ENCODE measurements at regions not wholly inside any gene's neighbourhood (a gene's known extent, or its start where the extent isn't known, plus 50 kb on each side); places are given as distances from the start of the nearest gene placed in this dataset.

DNA sequence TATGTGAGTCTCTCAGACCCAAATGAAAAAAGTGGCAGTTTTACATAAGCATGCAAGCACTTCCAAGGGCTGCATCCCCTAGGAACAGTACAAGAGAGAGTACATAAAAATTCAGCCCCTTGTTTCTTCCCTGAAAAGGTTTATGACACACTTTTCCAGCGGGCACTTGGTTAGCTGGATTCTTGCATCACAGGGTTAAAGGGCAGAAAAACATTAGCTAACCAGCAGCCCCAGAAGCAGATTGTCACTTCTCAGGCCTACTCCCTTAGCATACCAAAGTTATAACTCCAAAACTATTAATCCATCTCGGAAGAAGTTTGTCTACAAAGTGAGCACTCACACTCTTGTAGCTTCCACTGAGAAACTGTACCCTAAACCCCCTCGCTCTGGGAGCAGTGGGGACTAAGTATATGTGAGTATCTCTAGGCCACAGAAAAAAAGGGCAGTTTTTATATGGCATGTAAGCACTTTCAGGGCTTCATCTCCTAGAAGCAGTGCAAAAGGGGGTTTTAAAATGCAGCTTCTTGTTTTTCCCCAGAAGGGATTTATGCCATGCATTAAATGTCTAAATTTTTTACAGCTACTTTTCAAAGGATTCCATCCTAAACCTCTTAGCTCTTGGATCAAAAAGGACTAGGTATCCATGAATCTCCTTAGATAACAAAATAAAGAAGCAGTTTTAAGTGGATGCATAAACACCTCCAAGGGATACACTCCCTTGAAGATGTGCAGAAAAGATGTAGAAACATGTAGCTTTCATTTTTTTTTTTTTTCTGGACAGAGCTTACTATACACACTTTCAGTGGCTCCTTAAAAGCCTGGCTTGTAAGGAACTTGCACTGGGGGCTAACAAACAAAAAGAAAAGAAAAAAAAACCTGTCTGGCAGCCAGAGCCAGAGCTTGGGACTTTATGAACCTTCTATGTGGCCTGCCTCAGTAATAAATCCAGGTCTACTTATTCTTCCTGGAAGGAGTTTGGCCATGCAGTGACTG lies 956.7 kb downstream of the CCSER2 start:
- DNase-seq (ENCODE audit: low read depth), result no peak
- H3K4me3 ChIP-seq (ENCODE audit: low read depth, low read length), result no peak overlapping the region
- TF ChIP-seq MYC (IDR thresholded peaks at IDR 0.05; ENCODE audit: low read depth, low read length) (no peak), POLR2A (IDR thresholded peaks at IDR 0.05; ENCODE audit: extremely low read depth, insufficient read length) (no peak)
- TF ChIP-seq, protein P1, sequence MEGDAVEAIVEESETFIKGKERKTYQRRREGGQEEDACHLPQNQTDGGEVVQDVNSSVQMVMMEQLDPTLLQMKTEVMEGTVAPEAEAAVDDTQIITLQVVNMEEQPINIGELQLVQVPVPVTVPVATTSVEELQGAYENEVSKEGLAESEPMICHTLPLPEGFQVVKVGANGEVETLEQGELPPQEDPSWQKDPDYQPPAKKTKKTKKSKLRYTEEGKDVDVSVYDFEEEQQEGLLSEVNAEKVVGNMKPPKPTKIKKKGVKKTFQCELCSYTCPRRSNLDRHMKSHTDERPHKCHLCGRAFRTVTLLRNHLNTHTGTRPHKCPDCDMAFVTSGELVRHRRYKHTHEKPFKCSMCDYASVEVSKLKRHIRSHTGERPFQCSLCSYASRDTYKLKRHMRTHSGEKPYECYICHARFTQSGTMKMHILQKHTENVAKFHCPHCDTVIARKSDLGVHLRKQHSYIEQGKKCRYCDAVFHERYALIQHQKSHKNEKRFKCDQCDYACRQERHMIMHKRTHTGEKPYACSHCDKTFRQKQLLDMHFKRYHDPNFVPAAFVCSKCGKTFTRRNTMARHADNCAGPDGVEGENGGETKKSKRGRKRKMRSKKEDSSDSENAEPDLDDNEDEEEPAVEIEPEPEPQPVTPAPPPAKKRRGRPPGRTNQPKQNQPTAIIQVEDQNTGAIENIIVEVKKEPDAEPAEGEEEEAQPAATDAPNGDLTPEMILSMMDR (IDR thresholded peaks at IDR 0.05; ENCODE audit: low read depth, low read length), result no peak
- TF ChIP-seq, protein P2, sequence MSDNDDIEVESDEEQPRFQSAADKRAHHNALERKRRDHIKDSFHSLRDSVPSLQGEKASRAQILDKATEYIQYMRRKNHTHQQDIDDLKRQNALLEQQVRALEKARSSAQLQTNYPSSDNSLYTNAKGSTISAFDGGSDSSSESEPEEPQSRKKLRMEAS (IDR thresholded peaks at IDR 0.05; ENCODE audit: low read depth, low read length), result no peak

DNA sequence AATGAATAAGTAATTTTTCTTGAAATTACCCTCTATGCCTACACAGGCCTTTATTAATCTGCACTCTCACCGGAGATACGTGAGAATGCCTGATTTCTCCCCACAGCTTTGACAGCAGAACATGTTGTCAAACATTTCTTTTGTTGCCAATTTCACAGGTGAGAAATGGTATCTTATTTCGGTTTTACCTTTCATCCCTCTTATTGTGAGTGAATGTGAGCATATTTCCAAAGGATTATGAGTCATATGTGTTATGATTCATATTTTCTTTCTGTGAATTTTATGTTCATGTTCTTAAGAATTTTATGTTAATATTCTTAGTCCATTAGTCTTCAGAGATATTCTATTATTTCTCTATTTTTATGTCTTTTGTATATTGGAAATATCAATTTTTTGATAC lies 965.1 kb downstream of the CCSER2 start:
- DNase-seq (ENCODE audit: low read depth), result no peak
- TF ChIP-seq, protein P1 (IDR thresholded peaks at IDR 0.05; ENCODE audit: low read depth, low read length), result no peak
- H3K4me3 ChIP-seq (ENCODE audit: low read depth, low read length), result no peak overlapping the region

DNA sequence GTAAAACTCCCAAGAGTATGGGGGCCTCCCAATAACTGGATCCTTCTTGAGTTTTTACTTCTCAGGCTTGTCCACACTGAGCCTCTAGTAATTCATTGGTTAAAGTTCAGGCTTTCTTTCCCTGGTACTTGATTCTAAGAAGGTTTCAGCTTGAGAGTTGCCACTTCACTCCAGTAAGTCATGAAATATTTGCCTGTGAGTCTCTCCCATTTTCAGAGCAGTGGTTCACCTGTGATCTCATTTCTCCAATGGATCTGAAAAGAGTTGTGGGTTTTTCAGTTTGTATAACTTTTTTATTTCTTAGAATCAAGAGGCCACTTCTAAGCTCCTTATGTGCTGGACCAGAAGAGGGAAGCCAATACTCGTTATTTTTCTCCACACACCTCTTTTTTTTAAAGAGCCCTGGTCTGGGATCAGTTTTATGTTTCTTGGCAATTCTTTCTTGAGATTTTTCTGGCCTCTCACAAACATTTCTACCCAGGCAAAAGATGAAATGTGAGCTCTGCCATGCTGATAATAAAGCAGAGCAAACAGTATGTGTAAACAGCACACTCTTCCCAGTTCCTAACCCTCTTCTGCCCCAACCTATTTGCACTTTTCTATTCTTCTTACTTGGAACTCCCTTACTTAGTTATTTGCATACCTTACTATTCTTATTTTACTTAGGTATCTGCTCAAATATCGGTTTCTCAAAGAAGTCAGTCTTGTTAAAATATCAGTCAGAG lies 983.4 kb downstream of the CCSER2 start:
- no peak for TF ChIP-seq POLR2A (IDR thresholded peaks at IDR 0.05; ENCODE audit: extremely low read depth, insufficient read length)
- TF ChIP-seq MYC (IDR thresholded peaks at IDR 0.05; ENCODE audit: low read depth, low read length), result no peak
- TF ChIP-seq, protein P1 (IDR thresholded peaks at IDR 0.05; ENCODE audit: low read depth, low read length), result no peak
- TF ChIP-seq, protein P2 (IDR thresholded peaks at IDR 0.05; ENCODE audit: low read depth, low read length), result no peak
- DNase-seq (ENCODE audit: low read depth), result no peak
- H3K4me3 ChIP-seq (ENCODE audit: low read depth, low read length), result no peak overlapping the region

DNA sequence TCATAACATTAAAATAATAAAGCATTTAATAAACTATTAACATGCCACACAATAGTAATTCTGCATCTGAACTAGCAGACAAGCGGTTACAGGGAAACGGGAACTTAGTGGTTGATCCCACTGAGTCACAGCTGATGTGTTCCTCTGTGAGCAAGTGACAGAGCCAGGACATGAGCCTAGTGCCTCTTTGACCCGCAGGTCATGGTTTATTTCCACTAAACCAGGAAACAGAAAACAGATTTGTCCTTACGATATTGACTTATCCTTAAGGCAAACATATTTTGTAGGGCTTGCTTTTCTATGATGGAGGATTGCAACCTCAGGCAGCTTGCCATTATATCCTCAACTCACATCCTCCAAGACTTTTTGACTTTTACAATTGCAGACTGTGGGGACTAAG lies 987.3 kb downstream of the CCSER2 start:
- no peak overlapping the region for H3K4me3 ChIP-seq (ENCODE audit: low read depth, low read length)
- TF ChIP-seq POLR2A (IDR thresholded peaks at IDR 0.05; ENCODE audit: extremely low read depth, insufficient read length), result no peak
- TF ChIP-seq, protein P2 (IDR thresholded peaks at IDR 0.05; ENCODE audit: low read depth, low read length), result no peak
- TF ChIP-seq, protein P1 (IDR thresholded peaks at IDR 0.05; ENCODE audit: low read depth, low read length), result no peak
- no peak for TF ChIP-seq MYC (IDR thresholded peaks at IDR 0.05; ENCODE audit: low read depth, low read length)
- peak; percentile 9 for DNase-seq (ENCODE audit: low read depth)

DNA sequence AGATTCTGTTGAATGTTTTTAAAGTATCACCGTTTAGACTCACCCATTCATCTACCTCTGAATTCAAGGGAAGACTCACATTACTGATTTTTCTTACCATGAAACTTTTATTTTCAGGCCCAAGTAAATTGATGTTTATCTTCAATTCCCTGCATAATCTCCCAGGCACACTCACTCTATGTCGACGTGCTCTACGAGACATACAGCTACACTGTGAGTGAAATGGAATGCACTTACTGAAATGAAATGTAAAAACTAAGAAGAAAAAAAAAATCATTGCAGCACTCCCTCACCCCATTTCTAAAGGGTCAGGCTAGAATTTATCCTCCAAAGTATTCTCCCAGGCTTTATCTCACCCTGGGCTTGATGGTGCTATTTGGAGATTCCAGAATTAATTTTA lies 987.9 kb downstream of the CCSER2 start:
- no peak for DNase-seq (ENCODE audit: low read depth)
- H3K4me3 ChIP-seq (ENCODE audit: low read depth, low read length), result no peak overlapping the region
- TF ChIP-seq MYC (IDR thresholded peaks at IDR 0.05; ENCODE audit: low read depth, low read length), result no peak
- no peak for TF ChIP-seq POLR2A (IDR thresholded peaks at IDR 0.05; ENCODE audit: extremely low read depth, insufficient read length)
- TF ChIP-seq, protein P1 (IDR thresholded peaks at IDR 0.05; ENCODE audit: low read depth, low read length), result no peak
